ENCODE measurements at regions not wholly inside any gene's neighbourhood (a gene's known extent, or its start where the extent isn't known, plus 50 kb on each side); places are given as distances from the start of the nearest gene placed in this dataset.

DNA sequence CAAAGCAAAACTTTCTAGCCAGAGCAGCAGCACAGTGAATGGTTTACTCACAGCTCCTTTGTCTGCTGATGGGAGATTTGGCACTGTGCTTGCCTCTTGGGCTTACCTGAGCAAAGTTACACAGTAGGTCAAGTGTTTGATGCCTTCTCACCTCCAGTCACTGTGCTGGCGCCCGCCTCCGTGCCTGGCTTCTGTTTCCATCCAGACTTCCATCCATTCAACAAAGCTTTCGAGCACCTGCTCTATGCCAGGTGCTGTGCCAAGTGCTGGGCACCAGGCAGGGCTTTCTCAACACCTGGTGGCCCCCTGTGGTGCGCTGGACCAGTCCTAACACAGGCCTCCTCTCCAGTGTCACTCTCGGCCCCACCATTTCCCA lies 199.2 kb upstream of the EEA1 start:
- Histone ChIP-seq H3K4me3 (ENCODE audit: low read depth, low read length) (no peak overlapping the region), H3K9me3 (ENCODE audit: control insufficient read depth, insufficient read depth, low read depth, low read length) (no peaks in the 10 kb centered on the region), H3K4me1 (ENCODE audit: control insufficient read depth, insufficient read depth, low read length) (no peaks in the 10 kb centered on the region), H3K27ac (ENCODE audit: extremely low read depth, low read depth, low read length) (no peak overlapping the region), H3K36me3 (ENCODE audit: control insufficient read depth in 2 of 2, insufficient read depth in 1 of 2, low read length in 2 of 2) (no peaks in the 10 kb centered on the region)
- ChIA-PET POLR2A (no interaction called here), CTCF (interaction anchor here (0.7 to 1.0 kb wide), 2 partner anchors 10 to 34 kb away, joined by 3 read pairs; no protein-coding TSS in a partner anchor)
- TF ChIP-seq ZNF561 (tag by site-specific recombination; IDR thresholded peaks at IDR 0.05; ENCODE audit: borderline replicate concordance) (no peak), SP2 (tag by site-specific recombination; IDR thresholded peaks at IDR 0.05) (no peak), ZSCAN16 (tag by site-specific recombination; IDR thresholded peaks at IDR 0.05) (no peak), ZNF280C (tag by site-specific recombination; IDR thresholded peaks at IDR 0.05) (no peak), ZBTB48 (tag by site-specific recombination; IDR thresholded peaks at IDR 0.05) (no peak), ZNF155 (tag by site-specific recombination; IDR thresholded peaks at IDR 0.05) (no peak), MEIS1 (CRISPR knock-in tag; IDR thresholded peaks at IDR 0.05; ENCODE audit: borderline replicate concordance) (no peak), ZNF544 (tag by site-specific recombination; IDR thresholded peaks at IDR 0.05) (no peak), ZNF776 (tag by site-specific recombination; IDR thresholded peaks at IDR 0.05; ENCODE audit: borderline replicate concordance) (no peak), ZNF658 (tag by site-specific recombination; IDR thresholded peaks at IDR 0.05) (no peak), ZBTB11 (tag by site-specific recombination; conservative IDR thresholded peaks at IDR 0.05; ENCODE audit: low read depth) (no peak), ZNF335 (tag by site-specific recombination; conservative IDR thresholded peaks at IDR 0.05) (no peak), ZBTB21 (tag by site-specific recombination; IDR thresholded peaks at IDR 0.05) (no peak), KLF7 (tag by site-specific recombination; IDR thresholded peaks at IDR 0.05; ENCODE audit: borderline replicate concordance) (no peak), ZNF112 (tag by site-specific recombination; IDR thresholded peaks at IDR 0.05) (no peak), ZNF433 (tag by site-specific recombination; IDR thresholded peaks at IDR 0.05; ENCODE audit: low read depth) (no peak), ZNF146 (tag by site-specific recombination; IDR thresholded peaks at IDR 0.05) (no peak), SALL2 (tag by site-specific recombination; IDR thresholded peaks at IDR 0.05; ENCODE audit: borderline replicate concordance) (no peak)
- TF ChIP-seq, protein P1, sequence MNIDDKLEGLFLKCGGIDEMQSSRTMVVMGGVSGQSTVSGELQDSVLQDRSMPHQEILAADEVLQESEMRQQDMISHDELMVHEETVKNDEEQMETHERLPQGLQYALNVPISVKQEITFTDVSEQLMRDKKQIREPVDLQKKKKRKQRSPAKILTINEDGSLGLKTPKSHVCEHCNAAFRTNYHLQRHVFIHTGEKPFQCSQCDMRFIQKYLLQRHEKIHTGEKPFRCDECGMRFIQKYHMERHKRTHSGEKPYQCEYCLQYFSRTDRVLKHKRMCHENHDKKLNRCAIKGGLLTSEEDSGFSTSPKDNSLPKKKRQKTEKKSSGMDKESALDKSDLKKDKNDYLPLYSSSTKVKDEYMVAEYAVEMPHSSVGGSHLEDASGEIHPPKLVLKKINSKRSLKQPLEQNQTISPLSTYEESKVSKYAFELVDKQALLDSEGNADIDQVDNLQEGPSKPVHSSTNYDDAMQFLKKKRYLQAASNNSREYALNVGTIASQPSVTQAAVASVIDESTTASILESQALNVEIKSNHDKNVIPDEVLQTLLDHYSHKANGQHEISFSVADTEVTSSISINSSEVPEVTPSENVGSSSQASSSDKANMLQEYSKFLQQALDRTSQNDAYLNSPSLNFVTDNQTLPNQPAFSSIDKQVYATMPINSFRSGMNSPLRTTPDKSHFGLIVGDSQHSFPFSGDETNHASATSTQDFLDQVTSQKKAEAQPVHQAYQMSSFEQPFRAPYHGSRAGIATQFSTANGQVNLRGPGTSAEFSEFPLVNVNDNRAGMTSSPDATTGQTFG (tag by site-specific recombination; IDR thresholded peaks at IDR 0.05; ENCODE audit: borderline replicate concordance): no peak
- TF ChIP-seq, protein P2, sequence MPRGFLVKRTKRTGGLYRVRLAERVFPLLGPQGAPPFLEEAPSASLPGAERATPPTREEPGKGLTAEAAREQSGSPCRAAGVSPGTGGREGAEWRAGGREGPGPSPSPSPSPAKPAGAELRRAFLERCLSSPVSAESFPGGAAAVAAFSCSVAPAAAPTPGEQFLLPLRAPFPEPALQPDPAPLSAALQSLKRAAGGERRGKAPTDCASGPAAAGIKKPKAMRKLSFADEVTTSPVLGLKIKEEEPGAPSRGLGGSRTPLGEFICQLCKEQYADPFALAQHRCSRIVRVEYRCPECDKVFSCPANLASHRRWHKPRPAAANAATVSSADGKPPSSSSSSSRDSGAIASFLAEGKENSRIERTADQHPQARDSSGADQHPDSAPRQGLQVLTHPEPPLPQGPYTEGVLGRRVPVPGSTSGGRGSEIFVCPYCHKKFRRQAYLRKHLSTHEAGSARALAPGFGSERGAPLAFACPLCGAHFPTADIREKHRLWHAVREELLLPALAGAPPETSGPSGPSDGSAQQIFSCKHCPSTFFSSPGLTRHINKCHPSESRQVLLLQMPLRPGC (tag by site-specific recombination; IDR thresholded peaks at IDR 0.05): no peak

Measured in HEK293 (cell line).